ENCODE measurements at regions not wholly inside any gene's neighbourhood (a gene's known extent, or its start where the extent isn't known, plus 50 kb on each side); places are given as distances from the start of the nearest gene placed in this dataset.
A peak's percentile ranks its signal among the peaks of the same experiment; 100 is the strongest.

DNA sequence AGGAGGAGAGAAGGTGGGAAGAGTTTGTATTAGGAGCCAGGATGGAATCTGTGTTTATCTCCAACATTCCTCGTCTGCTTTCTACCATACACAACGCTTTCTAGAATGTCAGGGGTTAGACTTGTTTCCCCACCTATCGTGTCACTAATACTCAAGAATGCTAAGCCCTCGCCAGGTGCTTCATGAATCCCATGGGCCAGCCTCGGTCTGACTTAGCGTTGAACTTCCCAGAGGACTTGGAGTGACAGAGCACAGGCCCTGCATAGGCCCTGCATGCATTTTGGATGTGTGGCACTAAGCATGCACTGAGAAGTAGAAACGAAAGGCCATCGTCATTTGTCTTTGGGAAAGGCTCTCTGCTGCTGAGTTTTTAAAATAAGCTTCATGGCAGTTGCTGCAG lies 328.7 kb downstream of the NSG2 start:
- DNase-seq (ENCODE audit: low read depth): no peak

DNA sequence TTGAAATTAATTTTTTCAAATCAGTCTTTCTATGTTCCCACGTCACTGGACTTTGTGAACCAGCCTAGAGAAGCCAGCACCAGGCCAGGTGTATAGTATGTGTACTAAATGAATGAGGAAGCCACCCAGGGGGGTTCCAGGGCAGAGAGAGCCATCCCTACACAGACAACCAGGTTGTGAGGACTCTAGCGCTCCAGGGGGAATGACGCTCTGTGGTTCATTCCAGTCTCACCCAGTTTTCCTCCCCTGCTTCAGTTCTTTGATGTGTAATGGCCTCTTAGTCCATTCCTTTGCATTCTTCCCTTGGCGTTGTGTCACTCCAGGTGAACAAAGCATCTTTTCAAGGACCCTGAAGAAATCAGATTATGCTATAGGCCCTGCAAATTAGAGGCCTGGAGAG lies 330.6 kb downstream of the NSG2 start:
- DNase-seq (ENCODE audit: low read depth): peak; percentile 59

DNA sequence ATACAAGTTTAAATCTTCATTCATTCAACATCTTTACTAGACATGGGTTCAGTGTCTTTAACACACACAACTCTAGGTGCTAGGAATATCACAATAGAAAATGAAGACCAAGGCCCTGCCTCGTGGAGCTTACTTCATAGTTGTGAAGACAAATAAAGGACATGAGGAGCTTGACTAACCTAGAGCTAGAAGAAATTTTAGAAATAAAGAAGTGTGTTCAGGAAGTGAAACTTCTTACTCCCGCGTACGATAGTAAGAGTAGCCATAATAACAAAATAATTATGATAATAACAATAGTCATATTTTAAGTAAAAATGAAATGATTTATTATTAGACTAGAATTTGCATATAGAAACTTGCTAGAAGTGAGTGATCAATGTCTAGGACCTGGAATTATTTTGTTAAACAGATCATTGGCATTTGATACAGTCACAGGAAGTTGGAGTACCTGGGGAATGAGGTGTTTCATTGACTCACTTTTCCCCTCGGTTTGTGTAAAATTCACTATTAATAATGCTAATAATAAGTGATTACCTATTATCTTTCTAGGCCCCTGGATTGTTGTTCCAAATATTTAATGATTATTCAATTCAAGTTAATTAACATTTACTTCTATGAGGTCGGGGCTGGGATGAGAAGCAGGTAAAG lies 331.3 kb downstream of the NSG2 start:
- no peak for DNase-seq (ENCODE audit: low read depth)

DNA sequence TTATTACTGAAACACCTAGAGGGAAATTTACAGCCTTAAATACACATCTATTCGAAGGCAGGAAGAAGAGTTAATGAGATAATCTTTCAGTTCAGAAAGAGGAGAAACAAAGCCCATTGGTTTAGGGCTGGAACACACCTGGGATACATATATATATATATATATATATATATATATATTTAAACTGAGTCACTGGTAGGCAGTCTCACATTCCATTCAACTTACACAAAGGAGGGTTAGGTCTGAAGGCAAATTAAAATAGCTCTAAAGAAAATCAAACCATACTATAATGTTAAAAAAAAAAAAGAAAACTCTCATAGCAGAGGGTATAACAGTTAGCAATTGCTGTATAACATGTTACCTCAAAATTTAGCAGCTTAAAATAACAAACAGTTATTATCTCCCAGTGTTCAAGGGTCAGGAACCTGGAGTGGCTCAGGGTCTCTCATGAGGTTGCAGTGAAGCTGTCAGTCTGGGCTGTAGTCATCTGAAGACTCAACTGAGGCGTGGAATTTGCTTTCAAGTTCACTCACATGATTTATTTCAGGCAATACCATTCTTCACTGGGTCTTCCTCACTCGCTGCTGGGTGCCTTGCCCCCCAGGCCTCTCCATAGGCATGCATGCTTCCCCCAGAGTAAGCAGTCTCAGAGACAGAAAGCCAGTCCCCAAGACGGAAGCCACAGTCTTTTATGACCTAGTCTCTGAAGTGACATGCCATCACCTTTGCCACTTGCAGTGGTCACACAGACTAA lies 332.8 kb downstream of the NSG2 start:
- no peak for DNase-seq (ENCODE audit: low read depth)

DNA sequence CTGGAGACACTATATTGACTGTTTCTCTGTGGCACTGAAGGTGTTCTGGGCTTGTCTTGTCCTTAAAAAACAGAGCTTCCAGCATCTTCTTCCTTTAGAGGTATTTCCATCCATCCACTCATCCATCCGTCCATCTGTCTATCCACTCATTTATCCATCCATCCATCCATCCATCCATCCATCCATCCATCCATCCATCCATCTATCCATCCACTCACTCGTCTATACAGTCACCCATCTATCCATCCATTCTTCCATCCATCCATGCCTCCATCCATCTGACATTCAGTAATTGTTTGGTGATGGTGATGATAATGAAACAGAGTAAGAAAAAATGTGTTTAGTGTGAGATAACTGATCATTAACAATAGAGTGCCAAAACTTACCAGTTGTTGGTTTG lies 334.8 kb downstream of the NSG2 start:
- no peak for DNase-seq (ENCODE audit: low read depth)

GRCh38 chr5:174381241-174381640 lies 335.7 kb downstream of the NSG2 start:
- DNase-seq (ENCODE audit: low read depth): no peak

- DNase-seq (ENCODE audit: low read depth): peak; percentile 39
Observed at GRCh38 chr5:174383210-174384167, 338.0 kb downstream of the NSG2 start.

GRCh38 chr5:174384509-174384947 lies 339.0 kb downstream of the NSG2 start:
- peak; percentile 82 for DNase-seq (ENCODE audit: low read depth)

DNA sequence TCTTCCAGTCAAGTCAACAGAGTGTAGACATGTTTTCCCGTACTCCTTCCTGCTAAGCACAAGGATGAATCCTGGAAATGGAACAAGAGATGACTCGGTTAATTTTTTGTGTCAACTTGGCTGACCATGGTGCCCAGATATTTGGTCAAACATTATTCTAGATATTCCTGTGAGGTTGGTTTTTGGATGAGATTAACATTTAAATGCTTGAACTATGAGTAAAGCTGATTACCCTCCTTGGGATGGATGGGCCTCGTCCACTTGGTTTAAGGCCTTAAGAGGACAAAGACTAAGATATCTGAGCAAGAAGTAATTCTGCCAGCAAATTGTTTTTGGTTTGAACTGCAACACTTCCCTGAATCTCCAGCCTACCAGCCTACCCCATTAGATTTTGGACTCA lies 338.1 kb upstream of the MSX2 start:
- DNase-seq (ENCODE audit: low read depth): peak; percentile 31

DNA sequence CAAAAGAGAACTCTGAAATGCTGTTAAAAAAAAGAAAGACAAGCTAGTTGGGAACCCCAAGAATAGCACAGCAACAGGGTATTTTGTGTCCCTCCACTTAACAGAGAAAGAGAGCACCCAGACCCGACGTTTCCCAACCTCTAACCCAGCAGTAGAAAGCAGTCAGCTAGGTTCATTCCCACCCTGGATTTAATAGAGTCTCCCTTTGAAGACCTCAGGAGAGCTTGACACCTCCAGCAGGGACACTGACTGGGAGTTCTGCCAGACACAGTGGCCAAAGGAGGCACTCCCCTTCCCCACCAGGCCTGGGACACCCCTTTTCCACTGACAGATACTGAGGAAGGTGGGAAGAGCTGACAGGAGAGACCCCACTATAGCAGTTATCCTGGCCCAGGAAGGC lies 337.5 kb upstream of the MSX2 start:
- DNase-seq (ENCODE audit: low read depth): no peak

GRCh38 chr5:174387448-174387847 lies 336.9 kb upstream of the MSX2 start:
- no peak for DNase-seq (ENCODE audit: low read depth)

GRCh38 chr5:174392892-174393291 lies 331.5 kb upstream of the MSX2 start:
- no peak for DNase-seq (ENCODE audit: low read depth)

DNA sequence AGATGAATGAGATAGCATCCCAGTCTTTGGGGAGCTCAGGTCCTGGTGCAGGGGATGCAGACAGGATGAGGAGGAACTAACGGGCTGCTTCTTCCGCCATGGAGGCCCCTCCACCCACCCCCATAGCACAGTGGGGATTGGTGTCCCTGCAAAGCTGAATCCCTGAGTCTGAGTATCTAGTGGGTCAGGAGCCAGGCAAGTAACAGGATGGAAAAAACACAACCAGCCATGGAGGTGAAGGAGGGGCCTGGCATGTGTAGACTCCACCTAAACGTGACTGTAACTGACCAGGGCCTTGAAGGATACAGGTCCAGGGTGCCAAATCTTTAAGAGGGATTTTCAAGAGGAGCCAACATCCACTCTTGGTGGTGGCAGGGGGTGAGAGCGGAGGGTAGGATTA lies 327.8 kb upstream of the MSX2 start:
- no peak for DNase-seq (ENCODE audit: low read depth)

GRCh38 chr5:174397206-174397605 lies 327.2 kb upstream of the MSX2 start:
- no peak for DNase-seq (ENCODE audit: low read depth)

- DNase-seq (ENCODE audit: low read depth): no peak
Observed at GRCh38 chr5:174398171-174398570, 326.2 kb upstream of the MSX2 start.

GRCh38 chr5:174399411-174399810 lies 325.0 kb upstream of the MSX2 start:
- no peak for DNase-seq (ENCODE audit: low read depth)

- no peak for DNase-seq (ENCODE audit: low read depth)
Observed at GRCh38 chr5:174400461-174400860, 323.9 kb upstream of the MSX2 start.

GRCh38 chr5:174401793-174402192 lies 322.6 kb upstream of the MSX2 start:
- no peak for DNase-seq (ENCODE audit: low read depth)

- no peak for DNase-seq (ENCODE audit: low read depth)
Observed at GRCh38 chr5:174402222-174402812, 322.1 kb upstream of the MSX2 start.

- DNase-seq (ENCODE audit: low read depth): no peak
Observed at GRCh38 chr5:174404848-174405247, 319.5 kb upstream of the MSX2 start.

DNA sequence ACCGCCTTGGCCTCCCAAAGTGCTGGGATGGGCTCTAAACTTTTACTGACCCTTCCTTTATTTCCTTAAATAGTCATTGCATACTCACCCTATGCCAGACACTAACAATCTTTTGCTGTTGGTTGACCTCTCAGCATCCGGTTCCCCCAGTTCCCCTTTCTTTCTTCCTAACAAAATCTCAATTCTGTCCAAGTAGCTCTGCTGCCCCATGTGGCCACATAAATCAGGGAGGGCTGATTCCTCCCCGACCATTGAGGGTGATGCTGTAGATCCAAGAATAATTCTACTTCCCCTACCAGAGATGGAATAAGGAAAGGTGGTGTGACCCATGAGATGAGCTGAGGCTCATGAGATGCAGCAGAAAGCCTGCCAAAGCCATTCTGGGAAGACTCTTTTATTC lies 315.3 kb upstream of the MSX2 start:
- no peak for DNase-seq (ENCODE audit: low read depth)

DNA sequence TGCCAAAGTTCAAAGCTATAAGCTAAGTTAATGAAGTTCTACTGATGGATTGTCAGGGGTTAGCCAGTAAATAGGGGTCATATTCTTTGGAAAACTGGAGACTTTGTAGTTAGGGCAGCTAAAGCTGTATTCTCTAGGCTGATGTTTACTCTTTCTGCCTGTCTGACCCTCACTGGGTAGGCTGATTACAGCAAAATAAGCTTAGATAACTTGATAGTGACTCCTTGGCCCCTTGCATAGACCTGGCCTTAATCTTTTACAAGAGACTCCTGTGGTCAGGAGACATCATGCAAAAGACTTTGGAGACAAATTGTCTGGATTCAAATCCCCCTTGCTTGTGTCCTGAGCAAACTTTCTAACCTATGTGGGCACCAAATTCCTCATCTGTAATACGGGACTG lies 314.4 kb upstream of the MSX2 start:
- DNase-seq (ENCODE audit: low read depth): no peak
